Activated CD4-positive, alpha-beta T cell treated with anti-CD3 and anti-CD28 coated beads, Interleukin-2, amount 10 ng/mL, durations not matched to agents 7 days and 5 days (primary cell): ENCODE measurements at regions not wholly inside any gene's neighbourhood (a gene's known extent, or its start where the extent isn't known, plus 50 kb on each side); places are given as distances from the start of the nearest gene placed in this dataset.

Experiments
- CTCF ChIA-PET: fragments of 350-600 bp; sonication (Branson Sonifier 250); formaldehyde crosslinking; loops from one replicate; lab custom pipeline; 2021; ENCODE audit warnings: antibody characterized with exemption; lab: Charles Lee
- POLR2A ChIA-PET: fragments of 350-600 bp; sonication (Branson Sonifier 250); formaldehyde crosslinking; loops from one replicate; lab custom pipeline; 2021; ENCODE audit warnings: antibody characterized with exemption; lab: Charles Lee
- DNase-seq: peaks from one replicate; pipeline ENCODE4 v3.0.0-alpha.2; 2020
- H3K27ac Mint-ChIP-seq: one replicate; pipeline ENCODE4 v1.8.0; 2021; ENCODE audit warnings: mild to moderate bottlenecking, moderate library complexity, mixed read lengths
- H3K27me3 Mint-ChIP-seq: one replicate; pipeline ENCODE4 v1.8.0; 2021; ENCODE audit warnings: mixed read lengths
- H3K36me3 Mint-ChIP-seq: one replicate; pipeline ENCODE4 v1.8.0; 2021; ENCODE audit warnings: low read depth, mixed read lengths
- H3K4me1 Mint-ChIP-seq: one replicate; pipeline ENCODE4 v1.8.0; 2021; ENCODE audit warnings: mixed read lengths
- H3K4me3 Mint-ChIP-seq: one replicate; pipeline ENCODE4 v1.8.0; 2021; ENCODE audit warnings: mild to moderate bottlenecking, moderate library complexity, mixed read lengths
- H3K9me3 Mint-ChIP-seq: one replicate; pipeline ENCODE4 v1.8.0; 2021; ENCODE audit warnings: mixed read lengths

DNA sequence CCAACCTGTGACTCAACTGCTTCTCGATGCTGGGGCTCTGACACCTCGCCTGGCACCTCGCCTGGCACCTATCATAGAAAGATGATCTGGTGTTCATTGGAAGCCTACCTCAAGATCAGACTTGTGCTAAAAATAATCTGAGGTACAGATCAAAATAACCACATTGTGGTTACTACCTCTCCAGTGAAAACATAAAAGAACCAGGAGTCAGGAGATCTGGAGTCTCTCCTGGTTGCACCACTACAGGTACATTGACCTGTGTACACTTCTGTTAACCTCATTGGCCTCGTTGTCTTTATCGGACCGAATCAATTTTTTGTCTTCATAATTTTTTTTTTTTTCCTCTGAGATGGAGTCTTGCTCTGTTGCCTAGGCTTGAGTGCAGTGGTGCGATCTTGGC lies 695.9 kb downstream of the HDGFL1 start:
- DNase-seq: no peak
- ChIA-PET POLR2A (no interaction called here), CTCF (no interaction called here)
- no peaks in the 10 kb centered on the region for H3K27me3 Mint-ChIP-seq
- no peaks in the 10 kb centered on the region for H3K36me3 Mint-ChIP-seq
- peaks cover 12% of the 10 kb centered on the region for H3K9me3 Mint-ChIP-seq
- H3K27ac Mint-ChIP-seq: no peak overlapping the region
- no peaks in the 10 kb centered on the region for H3K4me1 Mint-ChIP-seq
- H3K4me3 Mint-ChIP-seq: no peak overlapping the region

DNA sequence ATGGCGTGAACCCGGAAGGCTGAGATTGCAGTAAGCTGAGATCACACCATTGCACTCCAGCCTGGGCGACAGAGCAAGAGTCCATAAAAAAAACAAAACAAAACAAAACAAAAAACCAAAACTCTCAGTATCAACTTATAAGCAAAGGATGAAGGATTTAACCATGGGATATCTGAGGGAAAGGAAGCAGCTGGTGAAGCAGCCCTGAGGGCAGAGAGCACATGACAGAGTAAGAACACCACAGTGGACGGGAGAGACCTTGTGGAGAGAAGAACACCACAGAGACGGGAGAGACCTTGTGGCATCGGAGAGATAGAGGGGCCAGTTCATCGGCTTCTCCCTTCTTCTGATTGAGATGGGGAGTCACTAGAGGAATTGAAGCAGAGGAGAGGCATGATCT lies 697.2 kb downstream of the HDGFL1 start:
- POLR2A ChIA-PET: no interaction called here
- Mint-ChIP-seq H3K9me3 (peaks cover 2% of the 10 kb centered on the region), H3K36me3 (no peaks in the 10 kb centered on the region), H3K27ac (no peak overlapping the region), H3K27me3 (no peaks in the 10 kb centered on the region), H3K4me3 (no peak overlapping the region), H3K4me1 (no peaks in the 10 kb centered on the region)
- CTCF ChIA-PET: no interaction called here
- DNase-seq: no peak

DNA sequence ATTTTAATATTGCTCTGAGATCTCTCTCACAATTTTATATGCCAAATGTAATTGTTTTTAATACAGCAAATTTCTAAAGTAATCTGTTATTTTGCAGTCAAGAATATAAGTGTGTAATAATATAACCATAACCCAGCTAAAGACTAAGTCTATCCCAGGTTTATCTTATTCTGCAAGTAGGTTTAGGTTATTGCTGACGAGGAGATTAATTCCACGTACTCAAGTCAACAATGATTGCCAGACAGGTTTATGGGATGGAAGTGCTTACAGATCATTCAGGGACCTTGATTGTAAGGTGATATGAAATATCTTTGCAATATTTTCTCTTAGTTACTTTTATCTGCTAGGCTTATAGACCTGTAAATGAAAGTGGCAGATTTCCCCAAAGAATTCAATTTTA lies 698.3 kb downstream of the HDGFL1 start:
- H3K4me1 Mint-ChIP-seq: no peaks in the 10 kb centered on the region
- no peak for DNase-seq
- POLR2A ChIA-PET: no interaction called here
- no peaks in the 10 kb centered on the region for H3K36me3 Mint-ChIP-seq
- H3K4me3 Mint-ChIP-seq: no peak overlapping the region
- CTCF ChIA-PET: no interaction called here
- no peaks in the 10 kb centered on the region for H3K9me3 Mint-ChIP-seq
- no peak overlapping the region for H3K27ac Mint-ChIP-seq
- no peaks in the 10 kb centered on the region for H3K27me3 Mint-ChIP-seq

DNA sequence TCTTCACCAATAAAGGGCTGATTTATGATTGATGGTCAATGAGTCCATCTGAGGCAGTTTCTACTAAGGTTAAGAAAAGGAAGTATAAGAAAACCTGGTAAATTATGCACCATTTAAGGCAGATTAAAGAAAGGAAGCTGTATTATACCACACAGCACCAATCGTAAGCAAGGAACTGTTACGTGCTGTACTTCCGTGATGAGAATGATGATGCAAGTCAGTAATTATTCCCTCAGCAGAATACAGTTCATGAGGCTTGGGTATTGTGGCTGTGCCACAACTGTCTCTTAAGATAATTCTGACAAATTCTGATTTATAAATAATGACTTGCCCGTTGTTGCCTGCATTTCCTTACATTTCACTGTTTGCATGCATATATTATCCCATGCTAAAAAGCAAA lies 699.0 kb downstream of the HDGFL1 start:
- DNase-seq: no peak
- no peaks in the 10 kb centered on the region for H3K4me1 Mint-ChIP-seq
- ChIA-PET CTCF (no interaction called here), POLR2A (no interaction called here)
- no peaks in the 10 kb centered on the region for H3K36me3 Mint-ChIP-seq
- H3K27me3 Mint-ChIP-seq: no peaks in the 10 kb centered on the region
- no peak overlapping the region for H3K27ac Mint-ChIP-seq
- no peak overlapping the region for H3K4me3 Mint-ChIP-seq
- H3K9me3 Mint-ChIP-seq: no peaks in the 10 kb centered on the region

DNA sequence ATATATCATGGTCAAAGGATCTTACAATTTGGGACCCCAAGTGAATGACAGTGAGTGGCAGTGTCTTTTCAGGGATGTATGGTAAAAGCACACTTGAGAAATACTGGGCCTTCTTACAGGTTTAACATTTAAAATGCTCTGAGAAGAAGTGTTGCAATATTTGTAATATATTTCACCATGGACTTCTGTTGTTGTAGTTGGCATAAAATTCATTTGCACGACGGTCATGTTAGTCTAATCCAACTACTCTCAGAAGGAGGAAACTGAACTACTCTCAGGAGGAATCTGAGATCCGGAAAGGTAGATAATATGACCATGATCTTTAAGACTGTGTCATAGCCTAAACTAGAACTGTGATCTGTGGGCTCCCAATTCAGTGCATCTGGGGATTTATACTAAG lies 700.1 kb downstream of the HDGFL1 start:
- Mint-ChIP-seq H3K4me3 (no peak overlapping the region), H3K27me3 (no peaks in the 10 kb centered on the region), H3K27ac (no peak overlapping the region), H3K36me3 (no peaks in the 10 kb centered on the region), H3K4me1 (no peaks in the 10 kb centered on the region), H3K9me3 (no peaks in the 10 kb centered on the region)
- ChIA-PET POLR2A (no interaction called here), CTCF (no interaction called here)
- no peak for DNase-seq

DNA sequence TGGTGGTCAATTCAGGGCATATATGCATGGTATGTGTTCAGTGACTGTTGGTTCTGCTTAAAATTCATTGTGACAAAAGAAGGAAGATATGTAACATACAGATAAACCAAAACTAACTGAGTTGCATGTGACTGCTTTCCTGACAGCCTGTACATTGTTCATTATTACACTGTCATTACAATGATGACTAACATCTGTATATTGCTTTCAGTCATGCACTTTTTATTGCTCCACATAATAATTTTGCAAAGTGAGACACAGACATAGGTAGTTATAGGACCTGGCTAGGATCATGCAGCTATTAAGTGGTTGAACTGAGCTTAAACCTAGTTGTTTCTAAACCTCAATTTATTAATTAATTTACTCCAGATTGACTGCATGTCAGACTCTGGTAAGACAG lies 703.2 kb downstream of the HDGFL1 start:
- H3K27me3 Mint-ChIP-seq: no peaks in the 10 kb centered on the region
- H3K9me3 Mint-ChIP-seq: no peaks in the 10 kb centered on the region
- no peaks in the 10 kb centered on the region for H3K4me1 Mint-ChIP-seq
- H3K4me3 Mint-ChIP-seq: no peak overlapping the region
- DNase-seq: no peak
- no peaks in the 10 kb centered on the region for H3K36me3 Mint-ChIP-seq
- no peak overlapping the region for H3K27ac Mint-ChIP-seq
- CTCF ChIA-PET: no interaction called here
- POLR2A ChIA-PET: no interaction called here

DNA sequence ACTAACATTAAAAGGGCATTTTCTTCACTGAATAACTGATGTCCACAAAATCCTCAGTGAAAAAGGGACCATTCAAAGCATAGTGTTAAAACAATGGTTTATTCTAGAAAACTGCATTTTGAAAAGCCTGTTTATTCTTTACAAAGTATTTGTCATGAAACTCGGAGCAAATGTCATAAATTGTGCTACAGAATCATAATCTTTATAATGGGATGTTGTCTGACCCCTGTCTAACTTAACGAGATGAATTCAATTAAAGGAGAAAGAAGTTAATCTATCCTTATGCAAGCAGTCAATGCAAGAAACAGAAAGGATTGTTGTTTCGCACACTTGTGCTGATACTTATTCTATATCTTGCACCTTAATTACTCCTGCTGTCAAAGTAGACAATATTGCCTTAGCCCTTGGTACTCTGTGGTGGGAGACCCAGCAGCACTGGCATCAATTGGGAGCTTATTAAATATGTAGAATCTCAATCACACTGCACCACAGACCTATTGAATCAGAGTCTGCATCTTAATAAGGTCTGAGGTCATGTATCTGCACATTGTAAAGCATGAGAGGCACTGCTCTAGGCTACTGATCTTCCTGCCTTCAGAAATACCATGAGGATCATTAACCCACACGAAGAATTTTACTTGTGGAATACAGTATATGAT lies 708.3 kb downstream of the HDGFL1 start:
- Mint-ChIP-seq H3K27ac (no peak overlapping the region), H3K4me3 (no peak overlapping the region), H3K9me3 (no peaks in the 10 kb centered on the region), H3K36me3 (no peaks in the 10 kb centered on the region), H3K4me1 (no peaks in the 10 kb centered on the region), H3K27me3 (no peaks in the 10 kb centered on the region)
- ChIA-PET CTCF (interaction anchor here (0.6 kb wide), 1 partner anchor 1610 kb away, joined by 3 read pairs; no protein-coding TSS in a partner anchor), POLR2A (no interaction called here)
- DNase-seq: no peak

DNA sequence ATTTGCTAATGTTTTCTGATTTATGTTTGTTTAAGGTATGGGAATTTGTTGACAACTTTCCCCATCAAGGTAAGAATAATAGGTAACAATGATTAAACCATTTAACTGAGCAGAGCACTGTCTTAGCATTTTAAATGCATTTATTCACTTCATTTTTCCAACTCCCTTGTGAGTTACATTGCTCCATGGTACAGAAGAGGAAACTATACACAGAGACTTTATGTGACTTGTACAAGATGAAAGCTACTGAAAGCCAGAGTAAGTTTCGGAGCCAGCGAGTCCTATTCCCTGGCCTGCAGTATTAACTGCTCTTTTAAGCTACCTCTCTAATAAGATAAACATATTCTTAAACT lies 708.8 kb downstream of the HDGFL1 start:
- CTCF ChIA-PET: no interaction called here
- Mint-ChIP-seq H3K4me3 (no peak overlapping the region), H3K27ac (no peak overlapping the region), H3K9me3 (no peaks in the 10 kb centered on the region), H3K27me3 (no peaks in the 10 kb centered on the region), H3K36me3 (no peaks in the 10 kb centered on the region), H3K4me1 (no peaks in the 10 kb centered on the region)
- DNase-seq: no peak
- POLR2A ChIA-PET: no interaction called here

DNA sequence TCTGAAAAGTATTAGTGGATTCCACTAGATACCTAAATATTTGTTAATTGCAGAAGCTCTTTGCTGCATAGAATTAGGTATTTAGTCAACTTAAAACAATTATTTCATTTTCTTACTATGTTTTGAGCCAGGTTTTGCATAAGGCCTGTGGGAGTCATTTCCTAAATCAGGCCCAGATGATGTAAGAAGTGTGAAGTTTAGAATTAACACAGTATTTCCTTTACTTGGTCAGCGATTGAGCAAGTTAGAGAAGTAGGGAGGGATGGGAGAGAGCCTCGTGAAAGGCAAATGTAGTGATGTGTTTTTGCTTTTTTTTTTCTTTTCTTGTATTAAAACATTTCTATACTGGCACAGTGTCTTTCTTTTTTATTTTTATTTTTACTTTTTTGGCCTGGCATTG lies 711.1 kb downstream of the HDGFL1 start:
- Mint-ChIP-seq H3K36me3 (no peaks in the 10 kb centered on the region), H3K27ac (no peak overlapping the region), H3K9me3 (no peaks in the 10 kb centered on the region), H3K27me3 (no peaks in the 10 kb centered on the region), H3K4me1 (no peaks in the 10 kb centered on the region), H3K4me3 (no peak overlapping the region)
- no peak for DNase-seq
- ChIA-PET CTCF (no interaction called here), POLR2A (no interaction called here)

DNA sequence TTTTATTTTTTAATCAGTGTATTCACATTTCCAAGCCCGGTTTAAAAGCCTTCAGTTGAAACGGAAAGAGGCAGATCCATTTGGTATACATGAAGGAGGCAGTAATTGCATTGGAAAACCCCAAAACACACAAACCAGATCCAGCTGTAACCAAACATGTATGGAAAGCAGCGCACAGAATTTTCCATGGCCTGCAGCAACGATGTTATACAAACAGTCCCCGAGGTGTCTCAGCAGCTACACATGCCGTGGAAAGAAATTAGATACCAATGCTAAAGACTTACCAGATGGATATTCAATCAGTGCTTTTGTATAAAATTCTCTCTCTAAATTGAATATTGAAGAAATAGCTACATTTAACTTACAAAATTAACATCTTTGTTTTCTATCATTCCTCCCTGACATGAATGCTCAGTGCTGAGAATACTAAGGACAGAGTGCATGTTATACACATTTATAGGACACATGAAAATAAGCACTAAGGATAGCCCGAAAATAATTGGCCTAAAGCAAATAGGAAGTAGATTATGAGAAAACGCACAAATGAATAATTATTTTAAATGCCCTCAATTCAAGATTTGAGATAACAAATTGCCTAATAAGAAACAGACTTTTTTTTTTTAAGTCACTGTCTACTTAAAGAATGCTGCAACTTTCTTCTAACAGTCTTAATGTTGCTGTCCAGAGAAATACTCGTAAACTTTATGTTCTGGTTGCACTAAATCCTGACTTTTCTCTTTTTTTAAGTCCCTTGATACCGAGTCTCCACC lies 713.1 kb downstream of the HDGFL1 start:
- Mint-ChIP-seq H3K4me3 (no peak overlapping the region), H3K9me3 (no peaks in the 10 kb centered on the region), H3K27me3 (no peaks in the 10 kb centered on the region), H3K4me1 (no peaks in the 10 kb centered on the region), H3K36me3 (no peaks in the 10 kb centered on the region), H3K27ac (no peak overlapping the region)
- POLR2A ChIA-PET: no interaction called here
- DNase-seq: no peak
- CTCF ChIA-PET: no interaction called here

DNA sequence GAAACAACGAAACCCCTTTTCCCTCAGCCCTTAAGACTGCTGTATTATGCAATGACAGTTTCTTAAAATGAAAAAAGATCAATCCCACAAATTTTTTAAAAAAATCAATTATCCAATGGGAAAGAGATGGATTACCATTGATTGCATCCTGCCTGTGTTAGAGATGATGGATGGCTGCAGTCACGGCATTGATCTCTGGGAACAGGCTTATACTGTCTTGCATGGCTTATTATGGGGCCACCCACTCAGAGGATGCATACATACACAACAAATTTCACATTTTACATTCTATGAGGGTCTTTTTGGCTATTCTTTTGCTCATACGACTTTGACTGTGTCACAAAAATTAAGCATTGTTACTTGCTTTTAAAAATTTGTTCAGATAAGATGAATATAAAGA lies 724.3 kb downstream of the HDGFL1 start:
- Mint-ChIP-seq H3K4me1 (no peaks in the 10 kb centered on the region), H3K4me3 (no peak overlapping the region), H3K27me3 (no peaks in the 10 kb centered on the region), H3K9me3 (no peaks in the 10 kb centered on the region), H3K36me3 (no peaks in the 10 kb centered on the region), H3K27ac (no peak overlapping the region)
- DNase-seq: no peak
- ChIA-PET CTCF (no interaction called here), POLR2A (no interaction called here)

DNA sequence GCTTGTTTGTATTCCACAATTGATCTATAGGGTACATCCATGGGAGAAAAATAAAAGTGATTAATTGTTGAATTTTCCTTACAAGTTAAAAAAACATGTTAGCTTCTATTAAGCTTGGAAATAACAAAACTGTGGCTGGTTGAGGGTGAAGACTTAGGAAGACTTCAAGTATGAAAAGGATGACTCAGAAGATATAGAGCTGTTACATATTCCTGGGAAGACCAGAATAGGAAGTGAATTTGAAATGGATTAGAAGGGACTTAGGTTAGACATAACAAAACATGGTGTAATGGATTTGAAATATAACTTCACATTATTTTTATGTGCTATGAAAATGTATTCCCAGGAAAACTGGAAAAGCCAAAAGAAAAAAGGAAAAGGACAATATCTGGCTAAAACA lies 732.2 kb downstream of the HDGFL1 start:
- H3K27ac Mint-ChIP-seq: no peak overlapping the region
- DNase-seq: no peak
- peaks cover 3% of the 10 kb centered on the region for H3K9me3 Mint-ChIP-seq
- no peaks in the 10 kb centered on the region for H3K36me3 Mint-ChIP-seq
- POLR2A ChIA-PET: no interaction called here
- no peaks in the 10 kb centered on the region for H3K4me1 Mint-ChIP-seq
- H3K4me3 Mint-ChIP-seq: no peak overlapping the region
- CTCF ChIA-PET: no interaction called here
- no peaks in the 10 kb centered on the region for H3K27me3 Mint-ChIP-seq

DNA sequence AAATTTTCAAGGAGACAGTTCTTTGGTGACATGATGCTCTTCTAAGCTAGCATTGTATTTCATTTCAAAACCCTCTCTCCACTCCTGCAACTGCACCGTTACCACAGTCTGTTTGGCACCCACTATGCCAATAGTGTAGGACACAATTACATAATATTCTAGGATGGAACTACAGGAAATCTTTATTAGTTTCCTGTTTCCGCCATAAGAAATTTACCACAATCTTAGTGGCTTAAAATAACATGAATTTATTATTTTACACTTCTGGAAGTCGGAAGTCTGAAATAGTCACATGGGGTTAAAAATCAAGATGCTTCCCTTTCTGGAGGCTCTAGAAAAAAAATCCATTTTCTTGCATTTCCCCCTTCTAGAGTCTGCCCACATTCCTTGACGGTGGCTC lies 733.1 kb downstream of the HDGFL1 start:
- Mint-ChIP-seq H3K36me3 (no peaks in the 10 kb centered on the region), H3K27me3 (no peaks in the 10 kb centered on the region), H3K27ac (no peak overlapping the region), H3K4me1 (no peaks in the 10 kb centered on the region), H3K4me3 (no peak overlapping the region), H3K9me3 (peaks cover 3% of the 10 kb centered on the region)
- POLR2A ChIA-PET: no interaction called here
- CTCF ChIA-PET: no interaction called here
- DNase-seq: no peak
